ENCODE measurements at regions not wholly inside any gene's neighbourhood (a gene's known extent, or its start where the extent isn't known, plus 50 kb on each side); places are given as distances from the start of the nearest gene placed in this dataset.

DNA sequence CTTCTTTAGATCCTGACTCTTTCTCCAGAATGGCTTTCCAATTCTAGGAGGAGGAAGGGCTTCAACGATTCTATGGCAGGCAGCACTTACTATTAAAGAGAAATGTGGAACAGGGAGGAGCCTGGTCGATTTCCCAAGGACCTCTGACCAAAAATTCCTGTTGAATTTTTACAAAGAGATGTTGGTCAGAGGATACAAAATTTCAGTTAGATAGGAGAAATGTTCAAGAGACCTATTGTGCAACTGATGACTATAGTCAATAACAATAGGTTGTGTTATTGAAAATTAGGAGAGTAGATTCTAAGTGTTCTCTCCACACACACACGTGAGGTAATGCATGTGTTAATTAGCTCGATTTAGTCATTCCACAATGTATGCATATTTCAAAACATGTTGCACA is 130.1 kb upstream of the TNFAIP3 start:
- H3K9me3 Mint-ChIP-seq = no peaks in the 10 kb centered on the region
- H3K4me2 ChIP-seq = no peak overlapping the region
- no peaks in the 10 kb centered on the region for H3K36me3 ChIP-seq
- no peak overlapping the region for H3K4me3 Mint-ChIP-seq
- H3F3A ChIP-seq (ENCODE audit: low read depth) = peaks cover 6% of the 10 kb centered on the region
- H3K36me3 Mint-ChIP-seq = no peaks in the 10 kb centered on the region
- H3K4me3 ChIP-seq = no peak overlapping the region
- H3K27ac ChIP-seq = no peak overlapping the region
- H3K4me1 Mint-ChIP-seq = peaks cover 27% of the 10 kb centered on the region
- no peak for TF ChIP-seq EZH2 (IDR thresholded peaks at IDR 0.05)
- TF ChIP-seq EZH2phosphoT487 (IDR thresholded peaks at IDR 0.05) = no peak
- TF ChIP-seq, protein P1, sequence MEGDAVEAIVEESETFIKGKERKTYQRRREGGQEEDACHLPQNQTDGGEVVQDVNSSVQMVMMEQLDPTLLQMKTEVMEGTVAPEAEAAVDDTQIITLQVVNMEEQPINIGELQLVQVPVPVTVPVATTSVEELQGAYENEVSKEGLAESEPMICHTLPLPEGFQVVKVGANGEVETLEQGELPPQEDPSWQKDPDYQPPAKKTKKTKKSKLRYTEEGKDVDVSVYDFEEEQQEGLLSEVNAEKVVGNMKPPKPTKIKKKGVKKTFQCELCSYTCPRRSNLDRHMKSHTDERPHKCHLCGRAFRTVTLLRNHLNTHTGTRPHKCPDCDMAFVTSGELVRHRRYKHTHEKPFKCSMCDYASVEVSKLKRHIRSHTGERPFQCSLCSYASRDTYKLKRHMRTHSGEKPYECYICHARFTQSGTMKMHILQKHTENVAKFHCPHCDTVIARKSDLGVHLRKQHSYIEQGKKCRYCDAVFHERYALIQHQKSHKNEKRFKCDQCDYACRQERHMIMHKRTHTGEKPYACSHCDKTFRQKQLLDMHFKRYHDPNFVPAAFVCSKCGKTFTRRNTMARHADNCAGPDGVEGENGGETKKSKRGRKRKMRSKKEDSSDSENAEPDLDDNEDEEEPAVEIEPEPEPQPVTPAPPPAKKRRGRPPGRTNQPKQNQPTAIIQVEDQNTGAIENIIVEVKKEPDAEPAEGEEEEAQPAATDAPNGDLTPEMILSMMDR (IDR thresholded peaks at IDR 0.05) = no peak
- H3K4me1 ChIP-seq = peaks cover 18% of the 10 kb centered on the region
- H4K20me1 ChIP-seq (ENCODE audit: low read depth) = no peaks in the 10 kb centered on the region
- H3K27ac Mint-ChIP-seq = no peak overlapping the region
- no peaks in the 10 kb centered on the region for H3K27me3 Mint-ChIP-seq (ENCODE audit: insufficient read depth, low read depth)
- H3K9me3 ChIP-seq (ENCODE audit: low read depth) = no peaks in the 10 kb centered on the region
- no peaks in the 10 kb centered on the region for H3K79me2 ChIP-seq (ENCODE audit: low read depth)
- no peak overlapping the region for H3K9ac ChIP-seq
- no peak for DNase-seq (ENCODE audit: low spot score)
- no peaks in the 10 kb centered on the region for H3K27me3 ChIP-seq
- H2AFZ ChIP-seq (replicated peaks) = peak overlapping the region; percentile 15

DNA sequence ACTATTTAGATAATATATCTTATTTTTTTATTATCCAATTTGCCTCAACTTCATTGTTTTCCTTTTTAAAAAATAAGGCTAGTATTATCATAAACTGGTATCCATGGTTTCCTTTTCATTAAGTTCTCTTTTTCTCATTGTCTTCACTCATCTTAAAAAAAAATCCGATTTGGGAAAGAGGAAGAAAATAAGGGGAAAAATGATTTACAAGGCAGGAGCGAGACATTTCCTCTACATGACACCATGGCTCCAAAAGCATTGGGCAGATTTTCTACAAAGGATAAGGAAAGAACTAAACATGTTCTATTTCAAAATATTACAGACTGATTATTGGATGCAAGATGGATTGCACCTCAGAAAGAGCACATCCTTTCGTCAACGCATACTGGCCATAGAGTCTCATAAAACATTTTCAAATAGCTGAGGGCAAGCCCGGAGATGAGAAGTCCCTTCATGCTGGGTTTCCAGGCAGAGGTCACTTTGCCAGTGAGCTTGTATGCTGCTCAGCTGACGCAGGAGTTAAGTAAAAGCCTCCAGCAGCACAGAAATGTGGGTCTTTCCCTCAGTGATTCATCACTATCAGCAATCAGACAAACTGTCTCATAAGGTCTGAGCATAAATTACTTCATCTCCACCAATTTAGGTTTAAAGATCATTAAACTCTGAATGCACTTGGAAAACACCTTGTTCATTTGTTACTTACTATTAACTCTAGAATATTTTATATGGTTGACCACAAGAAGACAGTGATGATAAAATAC is 129.0 kb upstream of the TNFAIP3 start:
- no peak for DNase-seq (ENCODE audit: low spot score)
- no peak overlapping the region for H3K27ac Mint-ChIP-seq

DNA sequence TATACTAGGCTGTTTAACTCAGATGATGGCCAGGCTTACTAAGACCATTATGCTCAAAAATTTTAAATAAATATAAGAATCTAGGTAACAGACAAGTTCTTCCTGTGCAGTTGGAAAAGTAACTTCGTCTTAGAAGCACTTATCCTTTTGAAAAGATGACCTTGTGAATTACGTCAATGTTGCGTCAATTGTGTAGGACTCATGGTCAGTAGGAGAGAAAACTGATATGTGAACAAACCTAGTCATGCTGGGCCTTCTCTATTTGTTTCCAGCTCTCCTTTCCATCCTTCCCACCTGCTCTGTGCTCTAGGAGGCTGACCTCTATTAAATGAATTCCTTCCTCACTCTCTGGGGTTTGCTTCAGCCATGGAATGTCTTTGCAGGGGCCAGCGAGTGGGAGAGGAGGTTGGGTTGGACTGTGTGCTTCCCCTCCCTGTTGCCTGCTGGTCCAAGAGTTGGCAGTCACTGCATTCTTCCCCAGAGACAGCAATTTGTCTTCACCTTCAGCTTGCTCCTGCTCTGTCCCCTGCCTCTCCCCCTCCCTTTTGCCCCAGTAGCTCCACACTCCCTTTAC is 128.0 kb upstream of the TNFAIP3 start:
- Histone ChIP-seq H2AFZ (replicated peaks) (no peak overlapping the region), H3K4me2 (no peak overlapping the region), H3K4me1 (peaks cover 18% of the 10 kb centered on the region), H3K4me3 (no peak overlapping the region), H3K27ac (no peak overlapping the region), H3K9me3 (ENCODE audit: low read depth) (no peaks in the 10 kb centered on the region), H3F3A (ENCODE audit: low read depth) (peaks cover 6% of the 10 kb centered on the region), H3K9ac (no peak overlapping the region), H3K36me3 (no peaks in the 10 kb centered on the region), H3K27me3 (no peaks in the 10 kb centered on the region), H4K20me1 (ENCODE audit: low read depth) (no peaks in the 10 kb centered on the region), H3K79me2 (ENCODE audit: low read depth) (no peaks in the 10 kb centered on the region)
- H3K4me3 Mint-ChIP-seq = no peak overlapping the region
- H3K27ac Mint-ChIP-seq = no peak overlapping the region
- H3K27me3 Mint-ChIP-seq (ENCODE audit: insufficient read depth, low read depth) = peaks cover 2% of the 10 kb centered on the region
- no peaks in the 10 kb centered on the region for H3K9me3 Mint-ChIP-seq
- H3K36me3 Mint-ChIP-seq = no peaks in the 10 kb centered on the region
- TF ChIP-seq, protein P1 (IDR thresholded peaks at IDR 0.05) = no peak
- TF ChIP-seq EZH2 (IDR thresholded peaks at IDR 0.05) = no peak
- TF ChIP-seq EZH2phosphoT487 (IDR thresholded peaks at IDR 0.05) = no peak
- peaks cover 27% of the 10 kb centered on the region for H3K4me1 Mint-ChIP-seq
- DNase-seq (ENCODE audit: low spot score) = no peak

More for the DNA sequence above, 129.0 kb upstream of the TNFAIP3 start:
- Histone ChIP-seq H3K9ac (no peak overlapping the region), H3K9me3 (ENCODE audit: low read depth) (no peaks in the 10 kb centered on the region), H3K27ac (no peak overlapping the region), H4K20me1 (ENCODE audit: low read depth) (no peaks in the 10 kb centered on the region), H3K4me3 (no peak overlapping the region), H3K79me2 (ENCODE audit: low read depth) (no peaks in the 10 kb centered on the region), H2AFZ (replicated peaks) (no peak overlapping the region), H3K4me2 (no peak overlapping the region), H3K4me1 (peaks cover 18% of the 10 kb centered on the region), H3F3A (ENCODE audit: low read depth) (peaks cover 6% of the 10 kb centered on the region), H3K27me3 (no peaks in the 10 kb centered on the region), H3K36me3 (no peaks in the 10 kb centered on the region)
- Mint-ChIP-seq H3K4me1 (peaks cover 27% of the 10 kb centered on the region), H3K36me3 (no peaks in the 10 kb centered on the region), H3K9me3 (no peaks in the 10 kb centered on the region), H3K27me3 (ENCODE audit: insufficient read depth, low read depth) (peaks cover 2% of the 10 kb centered on the region), H3K4me3 (no peak overlapping the region)
- TF ChIP-seq, protein P1 (IDR thresholded peaks at IDR 0.05) = no peak
- no peak for TF ChIP-seq EZH2phosphoT487 (IDR thresholded peaks at IDR 0.05)
- no peak for TF ChIP-seq EZH2 (IDR thresholded peaks at IDR 0.05)

Measured in neural progenitor cell (in vitro differentiated cells).